ENCODE measurements at regions not wholly inside any gene's neighbourhood (a gene's known extent, or its start where the extent isn't known, plus 50 kb on each side); places are given as distances from the start of the nearest gene placed in this dataset.

- Mint-ChIP-seq H3K36me3 (ENCODE audit: insufficient read depth, unreplicated experiment) (no peaks in the 10 kb centered on the region), H3K27ac (ENCODE audit: unreplicated experiment) (no peak overlapping the region), H3K4me3 (ENCODE audit: unreplicated experiment) (no peak overlapping the region), H3K4me1 (ENCODE audit: low read depth, unreplicated experiment) (no peaks in the 10 kb centered on the region), H3K9me3 (ENCODE audit: unreplicated experiment) (no peaks in the 10 kb centered on the region), H3K27me3 (ENCODE audit: insufficient read depth, unreplicated experiment) (peaks cover 8% of the 10 kb centered on the region)
- ChIA-PET CTCF (no interaction called here), POLR2A (no interaction called here)
- Histone ChIP-seq H3K27me3 (replicated peaks; ENCODE audit: control insufficient read depth, insufficient read depth, low read length) (no peaks in the 10 kb centered on the region), H3K36me3 (ENCODE audit: control insufficient read depth, insufficient read depth, low read length) (no peaks in the 10 kb centered on the region), H3K4me3 (ENCODE audit: low read depth, low read length) (no peak overlapping the region), H3K4me1 (no peaks in the 10 kb centered on the region), H3K9me3 (no peaks in the 10 kb centered on the region)
- BruUV-seq (replicated peaks), result no TSS peak
- intact Hi-C loops (cut with micrococcal nuclease; ENCODE audit: unreplicated experiment), result no loop called here
- DNase-seq, result no peak
- TF ChIP-seq CTCF (IDR thresholded peaks at IDR 0.05; ENCODE audit: insufficient read depth in 1 of 2, low read depth in 1 of 2, low read length in 1 of 2, severe bottlenecking in 1 of 2, unreplicated experiment in 1 of 2), result no peak
Observed at GRCh38 chr7:131095346-131095745, 232.3 kb upstream of the MKLN1 start.

- ChIA-PET CTCF (interaction anchor here (0.6 to 1.0 kb wide), 2 partner anchors 27 to 28 kb away, joined by 3 to 5 read pairs; no protein-coding TSS in a partner anchor), POLR2A (no interaction called here)
- Histone ChIP-seq H3K36me3 (ENCODE audit: control insufficient read depth, insufficient read depth, low read length) (no peaks in the 10 kb centered on the region), H3K9me3 (no peaks in the 10 kb centered on the region), H3K4me1 (no peaks in the 10 kb centered on the region), H3K4me3 (ENCODE audit: low read depth, low read length) (no peak overlapping the region), H3K27me3 (replicated peaks; ENCODE audit: control insufficient read depth, insufficient read depth, low read length) (no peaks in the 10 kb centered on the region)
- Mint-ChIP-seq H3K4me1 (ENCODE audit: low read depth, unreplicated experiment) (no peaks in the 10 kb centered on the region), H3K27me3 (ENCODE audit: insufficient read depth, unreplicated experiment) (peaks cover 8% of the 10 kb centered on the region), H3K27ac (ENCODE audit: unreplicated experiment) (no peak overlapping the region), H3K36me3 (ENCODE audit: insufficient read depth, unreplicated experiment) (no peaks in the 10 kb centered on the region), H3K4me3 (ENCODE audit: unreplicated experiment) (no peak overlapping the region), H3K9me3 (ENCODE audit: unreplicated experiment) (no peaks in the 10 kb centered on the region)
- intact Hi-C loops (cut with micrococcal nuclease; ENCODE audit: unreplicated experiment), result no loop called here
- no peak for DNase-seq
- no peak for TF ChIP-seq CTCF (IDR thresholded peaks at IDR 0.05; ENCODE audit: insufficient read depth in 1 of 2, low read depth in 1 of 2, low read length in 1 of 2, severe bottlenecking in 1 of 2, unreplicated experiment in 1 of 2)
- BruUV-seq (replicated peaks), result no TSS peak
Observed at GRCh38 chr7:131096267-131096927, 231.3 kb upstream of the MKLN1 start.

GRCh38 chr7:131097662-131098376 lies 229.9 kb upstream of the MKLN1 start:
- H3K4me1 Mint-ChIP-seq (ENCODE audit: low read depth, unreplicated experiment), result no peaks in the 10 kb centered on the region
- no peak overlapping the region for H3K4me3 Mint-ChIP-seq (ENCODE audit: unreplicated experiment)
- intact Hi-C loops (cut with micrococcal nuclease; ENCODE audit: unreplicated experiment), result no loop called here
- CTCF ChIA-PET, result no interaction called here
- no peak overlapping the region for H3K27ac Mint-ChIP-seq (ENCODE audit: unreplicated experiment)
- no peaks in the 10 kb centered on the region for H3K9me3 ChIP-seq
- TF ChIP-seq CTCF (IDR thresholded peaks at IDR 0.05; ENCODE audit: insufficient read depth in 1 of 2, low read depth in 1 of 2, low read length in 1 of 2, severe bottlenecking in 1 of 2, unreplicated experiment in 1 of 2), result no peak
- POLR2A ChIA-PET, result no interaction called here
- H3K9me3 Mint-ChIP-seq (ENCODE audit: unreplicated experiment), result no peaks in the 10 kb centered on the region
- no peaks in the 10 kb centered on the region for H3K36me3 ChIP-seq (ENCODE audit: control insufficient read depth, insufficient read depth, low read length)
- H3K36me3 Mint-ChIP-seq (ENCODE audit: insufficient read depth, unreplicated experiment), result no peaks in the 10 kb centered on the region
- H3K27me3 Mint-ChIP-seq (ENCODE audit: insufficient read depth, unreplicated experiment), result peaks cover 8% of the 10 kb centered on the region
- no peak for DNase-seq
- no peak overlapping the region for H3K4me3 ChIP-seq (ENCODE audit: low read depth, low read length)
- H3K27me3 ChIP-seq (replicated peaks; ENCODE audit: control insufficient read depth, insufficient read depth, low read length), result no peaks in the 10 kb centered on the region
- no peaks in the 10 kb centered on the region for H3K4me1 ChIP-seq
- BruUV-seq (replicated peaks), result no TSS peak
